Right lobe of liver (tissue), 4 donors: ENCODE measurements at regions not wholly inside any gene's neighbourhood (a gene's known extent, or its start where the extent isn't known, plus 50 kb on each side); places are given as distances from the start of the nearest gene placed in this dataset.

Experiments
- POLR2A ChIP-seq: fragments of 450-650 bp; IDR thresholded peaks from one replicate; pipeline ENCODE4 v1.6.1; 2017; ENCODE audit warnings: antibody characterized with exemption, mild to moderate bottlenecking
- TF ChIP-seq, protein P1 (sequence below), 4 donors: fragments of 200-600 bp in 3 of 4; fragments of 450-650 bp in 1 of 4; IDR thresholded peaks; one replicate each; pipeline versions ENCODE4 v1.5.1 to v1.8.0; 2016 to 2022; ENCODE audit warnings: antibody characterized with exemption in 4 of 4, mild to moderate bottlenecking in 2 of 4
- donor health status: DM: no; HTN: no; CAD: no.
- donor health status: DM: no; HTN: no; CAD: no.
- donor health status: DM: no; HTN: yes; CAD: no.

DNA sequence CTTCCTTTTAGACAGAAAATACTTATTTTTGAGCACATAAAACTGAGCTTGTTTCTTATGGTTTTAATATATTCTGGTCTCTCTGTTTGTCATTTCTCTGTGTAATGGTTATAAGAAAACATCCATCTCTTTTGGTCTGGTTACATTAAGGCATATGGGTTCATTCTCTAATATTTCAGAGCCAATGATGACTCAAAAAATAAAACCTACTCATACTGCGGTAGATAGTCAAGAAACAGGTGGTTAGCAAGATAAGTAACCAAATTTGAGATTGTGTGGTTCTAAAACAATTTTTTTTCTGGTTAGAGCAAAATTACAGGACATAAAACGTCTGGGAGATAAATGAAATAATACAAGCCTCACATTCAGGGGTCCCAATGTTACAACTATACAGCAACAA lies 654.5 kb downstream of the STIM2 start:
- TF ChIP-seq POLR2A: no peak
- TF ChIP-seq, protein P1, sequence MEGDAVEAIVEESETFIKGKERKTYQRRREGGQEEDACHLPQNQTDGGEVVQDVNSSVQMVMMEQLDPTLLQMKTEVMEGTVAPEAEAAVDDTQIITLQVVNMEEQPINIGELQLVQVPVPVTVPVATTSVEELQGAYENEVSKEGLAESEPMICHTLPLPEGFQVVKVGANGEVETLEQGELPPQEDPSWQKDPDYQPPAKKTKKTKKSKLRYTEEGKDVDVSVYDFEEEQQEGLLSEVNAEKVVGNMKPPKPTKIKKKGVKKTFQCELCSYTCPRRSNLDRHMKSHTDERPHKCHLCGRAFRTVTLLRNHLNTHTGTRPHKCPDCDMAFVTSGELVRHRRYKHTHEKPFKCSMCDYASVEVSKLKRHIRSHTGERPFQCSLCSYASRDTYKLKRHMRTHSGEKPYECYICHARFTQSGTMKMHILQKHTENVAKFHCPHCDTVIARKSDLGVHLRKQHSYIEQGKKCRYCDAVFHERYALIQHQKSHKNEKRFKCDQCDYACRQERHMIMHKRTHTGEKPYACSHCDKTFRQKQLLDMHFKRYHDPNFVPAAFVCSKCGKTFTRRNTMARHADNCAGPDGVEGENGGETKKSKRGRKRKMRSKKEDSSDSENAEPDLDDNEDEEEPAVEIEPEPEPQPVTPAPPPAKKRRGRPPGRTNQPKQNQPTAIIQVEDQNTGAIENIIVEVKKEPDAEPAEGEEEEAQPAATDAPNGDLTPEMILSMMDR (IDR thresholded peaks at IDR 0.05): no peak
